Bronchial epithelial cell (primary cell): ENCODE measurements at regions not wholly inside any gene's neighbourhood (a gene's known extent, or its start where the extent isn't known, plus 50 kb on each side); places are given as distances from the start of the nearest gene placed in this dataset.

Source experiments
- DNase-seq: peaks from one replicate; pipeline ENCODE4 v3.0.0-alpha.2; 2010; ENCODE audit warnings: low read depth
- FAIRE-seq: peaks from 2 replicates; lab custom pipeline; 2011; peaks lifted over from hg19 to GRCh38; lab: Jason Lieb, UNC
- H3K27me3 ChIP-seq: 2 replicates; pipeline ENCODE4 v1.5.1; 2011; ENCODE audit warnings: low read length; ENCODE audit not compliant: control insufficient read depth, insufficient read depth
- H3K36me3 ChIP-seq: 2 replicates; pipeline ENCODE4 v1.5.1; 2011; ENCODE audit warnings: low read length; ENCODE audit not compliant: control insufficient read depth, insufficient read depth
- H3K4me3 ChIP-seq: 2 replicates; pipeline ENCODE4 v1.5.1; 2011; ENCODE audit warnings: mild to moderate bottlenecking, low read depth, low read length, control low read depth
- CTCF ChIP-seq: IDR thresholded peaks from 2 replicates; pipeline ENCODE4 v1.5.1; 2011; ENCODE audit warnings: mild to moderate bottlenecking, moderate library complexity, low read length, control low read depth, inconsistent platforms; ENCODE audit not compliant: insufficient read depth, severe bottlenecking

GRCh38 chr18:73038336-73038735 is 170.5 kb upstream of the NETO1 start:
- no peak for FAIRE-seq
- no peak overlapping the region for H3K4me3 ChIP-seq
- no peak for DNase-seq
- no peak for TF ChIP-seq CTCF
- no peaks in the 10 kb centered on the region for H3K36me3 ChIP-seq
- H3K27me3 ChIP-seq: no peaks in the 10 kb centered on the region

- no peak overlapping the region for H3K4me3 ChIP-seq
- DNase-seq (no peak), FAIRE-seq (no peak)
- no peak for TF ChIP-seq CTCF
- no peaks in the 10 kb centered on the region for H3K36me3 ChIP-seq
- no peaks in the 10 kb centered on the region for H3K27me3 ChIP-seq
Measured at GRCh38 chr18:73023975-73024374, 156.2 kb upstream of the NETO1 start.

GRCh38 chr18:73009691-73010090 is 141.9 kb upstream of the NETO1 start:
- FAIRE-seq: no peak

GRCh38 chr18:73007915-73008308 is 140.1 kb upstream of the NETO1 start:
- FAIRE-seq: no peak
- no peak for DNase-seq
- H3K27me3 ChIP-seq: no peaks in the 10 kb centered on the region
- H3K4me3 ChIP-seq: no peak overlapping the region
- no peak for TF ChIP-seq CTCF
- H3K36me3 ChIP-seq: no peaks in the 10 kb centered on the region

More at GRCh38 chr18:73009691-73010090, 141.9 kb upstream of the NETO1 start:
- no peak overlapping the region for H3K4me3 ChIP-seq
- no peak for DNase-seq
- no peaks in the 10 kb centered on the region for H3K27me3 ChIP-seq
- no peak for TF ChIP-seq CTCF
- H3K36me3 ChIP-seq: no peaks in the 10 kb centered on the region

- TF ChIP-seq CTCF: no peak
- DNase-seq: peak; percentile 77
- no peak for FAIRE-seq
Measured at GRCh38 chr18:73007195-73007914, 139.6 kb upstream of the NETO1 start.

GRCh38 chr18:73006331-73006730 is 138.5 kb upstream of the NETO1 start:
- H3K4me3 ChIP-seq: no peak overlapping the region
- no peak for FAIRE-seq
- H3K27me3 ChIP-seq: no peaks in the 10 kb centered on the region
- DNase-seq: peak; percentile 68
- no peak for TF ChIP-seq CTCF
- H3K36me3 ChIP-seq: no peaks in the 10 kb centered on the region

More at GRCh38 chr18:73007195-73007914, 139.6 kb upstream of the NETO1 start:
- Histone ChIP-seq H3K36me3 (no peaks in the 10 kb centered on the region), H3K4me3 (no peak overlapping the region), H3K27me3 (no peaks in the 10 kb centered on the region)
